ENCODE measurements at regions not wholly inside any gene's neighbourhood (a gene's known extent, or its start where the extent isn't known, plus 50 kb on each side); places are given as distances from the start of the nearest gene placed in this dataset.

- Mint-ChIP-seq H3K4me1 (ENCODE audit: low read depth, unreplicated experiment) (no peaks in the 10 kb centered on the region), H3K9me3 (ENCODE audit: unreplicated experiment) (peaks cover 2% of the 10 kb centered on the region), H3K4me3 (ENCODE audit: unreplicated experiment) (no peak overlapping the region), H3K36me3 (ENCODE audit: low read depth, unreplicated experiment) (no peaks in the 10 kb centered on the region), H3K27ac (ENCODE audit: unreplicated experiment) (no peak overlapping the region), H3K27me3 (ENCODE audit: low read depth, unreplicated experiment) (no peaks in the 10 kb centered on the region)
- no peak overlapping the region for H3K4me3 ChIP-seq (ENCODE audit: insufficient read depth, low read depth, low read length)
- H4K20me1 ChIP-seq (ENCODE audit: insufficient read depth, low read length) = no peaks in the 10 kb centered on the region
- H3K9me3 ChIP-seq (ENCODE audit: insufficient read depth, low read depth, low read length) = peaks cover 3% of the 10 kb centered on the region
- H3K27ac ChIP-seq (ENCODE audit: low read depth, low read length) = no peak overlapping the region
- H3K4me1 ChIP-seq (ENCODE audit: insufficient read depth, low read length) = no peaks in the 10 kb centered on the region
- no peak for DNase-seq (ENCODE audit: low read depth)
- no peak for FAIRE-seq
- H3K36me3 ChIP-seq (ENCODE audit: insufficient read depth, low read length) = no peaks in the 10 kb centered on the region
- H3K27me3 ChIP-seq (ENCODE audit: insufficient read depth, low read length) = no peaks in the 10 kb centered on the region
- no peaks in the 10 kb centered on the region for H3K79me2 ChIP-seq (ENCODE audit: insufficient read depth, low read length)
- H3K4me2 ChIP-seq (ENCODE audit: low read length) = no peak overlapping the region
- no peak overlapping the region for H3K9ac ChIP-seq (ENCODE audit: low read length)
- no peak overlapping the region for H2AFZ ChIP-seq (ENCODE audit: low read depth, low read length)
- TF ChIP-seq EZH2 (IDR thresholded peaks at IDR 0.05; ENCODE audit: insufficient read depth, low read length) = no peak
- TF ChIP-seq, protein P1, sequence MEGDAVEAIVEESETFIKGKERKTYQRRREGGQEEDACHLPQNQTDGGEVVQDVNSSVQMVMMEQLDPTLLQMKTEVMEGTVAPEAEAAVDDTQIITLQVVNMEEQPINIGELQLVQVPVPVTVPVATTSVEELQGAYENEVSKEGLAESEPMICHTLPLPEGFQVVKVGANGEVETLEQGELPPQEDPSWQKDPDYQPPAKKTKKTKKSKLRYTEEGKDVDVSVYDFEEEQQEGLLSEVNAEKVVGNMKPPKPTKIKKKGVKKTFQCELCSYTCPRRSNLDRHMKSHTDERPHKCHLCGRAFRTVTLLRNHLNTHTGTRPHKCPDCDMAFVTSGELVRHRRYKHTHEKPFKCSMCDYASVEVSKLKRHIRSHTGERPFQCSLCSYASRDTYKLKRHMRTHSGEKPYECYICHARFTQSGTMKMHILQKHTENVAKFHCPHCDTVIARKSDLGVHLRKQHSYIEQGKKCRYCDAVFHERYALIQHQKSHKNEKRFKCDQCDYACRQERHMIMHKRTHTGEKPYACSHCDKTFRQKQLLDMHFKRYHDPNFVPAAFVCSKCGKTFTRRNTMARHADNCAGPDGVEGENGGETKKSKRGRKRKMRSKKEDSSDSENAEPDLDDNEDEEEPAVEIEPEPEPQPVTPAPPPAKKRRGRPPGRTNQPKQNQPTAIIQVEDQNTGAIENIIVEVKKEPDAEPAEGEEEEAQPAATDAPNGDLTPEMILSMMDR (IDR thresholded peaks at IDR 0.05; ENCODE audit: insufficient read depth, low read depth, low read length) = no peak
These were observed 56.9 kb upstream of the EDEM3 start for GRCh38 chr1:184811439-184812111.

DNA sequence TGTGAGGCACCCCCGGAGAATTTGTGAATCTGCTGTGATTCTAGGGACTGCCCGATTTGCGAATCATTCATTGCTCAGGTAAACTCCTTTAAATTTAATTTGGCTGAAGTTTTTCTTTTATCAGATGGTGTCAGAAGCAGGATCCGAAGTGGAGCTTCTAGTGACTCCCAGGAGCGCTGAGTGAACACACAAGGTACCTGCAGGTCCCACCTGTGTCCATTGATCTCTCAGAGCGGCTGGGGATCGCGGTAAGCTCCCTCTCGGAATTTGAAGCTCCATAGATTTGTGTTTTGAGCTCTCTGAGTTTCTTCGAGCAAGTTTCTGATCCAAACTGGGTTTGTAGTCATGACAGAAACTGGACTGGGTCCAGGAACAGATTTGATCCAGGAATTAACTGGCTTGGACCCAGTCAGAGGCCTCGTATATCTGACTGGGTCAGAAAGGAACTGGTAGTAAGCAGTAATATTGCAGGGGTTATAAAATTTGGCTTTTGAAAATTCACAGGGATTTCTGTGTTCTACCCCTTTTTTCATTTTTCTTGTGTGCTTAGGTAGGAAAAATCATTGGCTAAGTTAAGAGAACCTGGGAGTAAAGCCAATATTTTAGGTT is 56.2 kb upstream of the EDEM3 start:
- H2AFZ ChIP-seq (ENCODE audit: low read depth, low read length) = no peak overlapping the region
- TF ChIP-seq EZH2 (IDR thresholded peaks at IDR 0.05; ENCODE audit: insufficient read depth, low read length) = no peak
- TF ChIP-seq, protein P1 (IDR thresholded peaks at IDR 0.05; ENCODE audit: insufficient read depth, low read depth, low read length) = no peak
- H3K4me3 Mint-ChIP-seq (ENCODE audit: unreplicated experiment) = no peak overlapping the region

GRCh38 chr1:184806296-184806721 is 51.7 kb upstream of the EDEM3 start:
- no peaks in the 10 kb centered on the region for H3K36me3 Mint-ChIP-seq (ENCODE audit: low read depth, unreplicated experiment)
- no peak overlapping the region for H3K27ac ChIP-seq (ENCODE audit: low read depth, low read length)
- FAIRE-seq (no peak), DNase-seq (ENCODE audit: low read depth) (no peak)
- no peak overlapping the region for H3K27ac Mint-ChIP-seq (ENCODE audit: unreplicated experiment)
- H3K4me1 Mint-ChIP-seq (ENCODE audit: low read depth, unreplicated experiment) = no peaks in the 10 kb centered on the region
- no peaks in the 10 kb centered on the region for H3K27me3 Mint-ChIP-seq (ENCODE audit: low read depth, unreplicated experiment)
- no peaks in the 10 kb centered on the region for H3K4me1 ChIP-seq (ENCODE audit: insufficient read depth, low read length)
- no peaks in the 10 kb centered on the region for H3K27me3 ChIP-seq (ENCODE audit: insufficient read depth, low read length)
- H3K4me3 Mint-ChIP-seq (ENCODE audit: unreplicated experiment) = no peak overlapping the region
- H3K36me3 ChIP-seq (ENCODE audit: insufficient read depth, low read length) = no peaks in the 10 kb centered on the region
- H2AFZ ChIP-seq (ENCODE audit: low read depth, low read length) = no peak overlapping the region
- no peaks in the 10 kb centered on the region for H3K9me3 ChIP-seq (ENCODE audit: insufficient read depth, low read depth, low read length)
- H3K9ac ChIP-seq (ENCODE audit: low read length) = no peak overlapping the region
- no peaks in the 10 kb centered on the region for H4K20me1 ChIP-seq (ENCODE audit: insufficient read depth, low read length)
- TF ChIP-seq, protein P1 (IDR thresholded peaks at IDR 0.05; ENCODE audit: insufficient read depth, low read depth, low read length) = no peak
- TF ChIP-seq EZH2 (IDR thresholded peaks at IDR 0.05; ENCODE audit: insufficient read depth, low read length) = no peak
- no peak overlapping the region for H3K4me3 ChIP-seq (ENCODE audit: insufficient read depth, low read depth, low read length)
- H3K4me2 ChIP-seq (ENCODE audit: low read length) = no peak overlapping the region
- H3K9me3 Mint-ChIP-seq (ENCODE audit: unreplicated experiment) = no peaks in the 10 kb centered on the region
- H3K79me2 ChIP-seq (ENCODE audit: insufficient read depth, low read length) = no peaks in the 10 kb centered on the region

More for the DNA sequence above, 56.2 kb upstream of the EDEM3 start:
- Histone ChIP-seq H3K9ac (ENCODE audit: low read length) (no peak overlapping the region), H4K20me1 (ENCODE audit: insufficient read depth, low read length) (no peaks in the 10 kb centered on the region), H3K27me3 (ENCODE audit: insufficient read depth, low read length) (no peaks in the 10 kb centered on the region), H3K27ac (ENCODE audit: low read depth, low read length) (no peak overlapping the region), H3K4me2 (ENCODE audit: low read length) (no peak overlapping the region), H3K9me3 (ENCODE audit: insufficient read depth, low read depth, low read length) (peaks cover 3% of the 10 kb centered on the region), H3K4me3 (ENCODE audit: insufficient read depth, low read depth, low read length) (no peak overlapping the region), H3K4me1 (ENCODE audit: insufficient read depth, low read length) (no peaks in the 10 kb centered on the region), H3K36me3 (ENCODE audit: insufficient read depth, low read length) (no peaks in the 10 kb centered on the region), H3K79me2 (ENCODE audit: insufficient read depth, low read length) (no peaks in the 10 kb centered on the region)
- FAIRE-seq = no peak
- DNase-seq (ENCODE audit: low read depth) = no peak
- Mint-ChIP-seq H3K27me3 (ENCODE audit: low read depth, unreplicated experiment) (no peaks in the 10 kb centered on the region), H3K4me1 (ENCODE audit: low read depth, unreplicated experiment) (no peaks in the 10 kb centered on the region), H3K9me3 (ENCODE audit: unreplicated experiment) (peaks cover 2% of the 10 kb centered on the region), H3K36me3 (ENCODE audit: low read depth, unreplicated experiment) (no peaks in the 10 kb centered on the region), H3K27ac (ENCODE audit: unreplicated experiment) (no peak overlapping the region)

All from astrocyte (in vitro differentiated cells and primary cell).